NCI-H2081 (cell line): ENCODE measurements at regions not wholly inside any gene's neighbourhood (a gene's known extent, or its start where the extent isn't known, plus 50 kb on each side); places are given as distances from the start of the nearest gene placed in this dataset.

ENCODE experiments used
- DNase-seq, 2 experiments: peaks; one replicate each; lab custom pipeline; 2025; lab: John Stamatoyannopoulos, UW

DNA sequence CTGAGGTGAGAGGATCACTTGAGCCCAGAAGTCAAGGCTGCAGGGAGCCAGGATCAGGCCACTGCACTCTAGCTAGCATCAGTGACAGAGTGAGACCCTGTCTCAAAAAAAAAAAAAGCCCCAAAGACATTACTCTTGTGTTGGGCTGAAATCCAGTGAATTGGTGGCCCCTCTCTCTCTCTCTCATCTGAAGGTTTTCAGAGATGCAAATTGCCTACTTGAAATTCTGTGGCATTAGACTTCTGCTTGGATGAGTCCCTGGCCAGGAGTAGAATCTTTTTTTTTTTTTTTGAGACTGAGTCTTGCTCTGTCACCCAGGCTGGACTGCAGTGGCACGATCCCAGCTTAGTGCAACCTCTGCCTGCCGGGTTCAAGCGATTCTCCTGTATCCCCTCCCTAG, 112.0 kb upstream of the ATF7IP start:
- no peak for DNase-seq

DNA sequence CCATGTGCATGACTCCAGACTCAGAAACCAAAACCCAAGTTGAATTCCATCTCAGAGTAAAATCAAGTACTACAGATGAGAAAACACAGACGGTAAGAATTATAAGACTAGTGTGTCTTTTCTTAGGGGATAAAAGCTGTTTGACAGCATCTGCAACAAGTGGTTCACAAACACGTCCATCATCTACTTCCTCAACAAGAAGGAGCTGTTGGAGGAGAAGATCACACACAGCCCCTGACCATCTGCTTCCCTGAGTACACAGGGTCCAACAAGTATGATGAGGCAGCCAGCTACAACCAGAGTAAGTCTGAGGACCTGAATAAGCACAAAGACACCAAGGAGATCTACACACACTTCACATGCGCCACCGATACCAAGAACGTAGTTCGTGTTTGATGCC, 110.7 kb upstream of the ATF7IP start:
- no peak for DNase-seq

DNA sequence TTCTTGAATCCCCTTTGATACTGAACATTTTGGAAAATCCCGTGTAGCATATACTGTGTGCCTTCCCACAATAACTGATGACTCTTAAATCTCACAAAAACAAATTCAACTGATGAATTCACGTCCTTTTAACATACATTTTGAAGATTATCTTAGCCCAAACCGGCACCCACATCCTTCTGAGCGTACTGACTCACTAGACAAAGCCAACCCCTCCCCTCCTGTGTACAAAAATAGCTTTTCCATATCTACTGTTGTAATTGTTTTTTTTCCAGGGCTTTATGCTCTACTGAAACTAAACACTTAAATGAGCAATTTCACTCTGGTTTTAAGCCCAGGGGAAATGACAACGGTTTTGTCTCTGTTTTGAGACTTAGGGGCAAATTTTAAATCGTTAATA, 109.4 kb upstream of the ATF7IP start:
- no peak for DNase-seq

DNA sequence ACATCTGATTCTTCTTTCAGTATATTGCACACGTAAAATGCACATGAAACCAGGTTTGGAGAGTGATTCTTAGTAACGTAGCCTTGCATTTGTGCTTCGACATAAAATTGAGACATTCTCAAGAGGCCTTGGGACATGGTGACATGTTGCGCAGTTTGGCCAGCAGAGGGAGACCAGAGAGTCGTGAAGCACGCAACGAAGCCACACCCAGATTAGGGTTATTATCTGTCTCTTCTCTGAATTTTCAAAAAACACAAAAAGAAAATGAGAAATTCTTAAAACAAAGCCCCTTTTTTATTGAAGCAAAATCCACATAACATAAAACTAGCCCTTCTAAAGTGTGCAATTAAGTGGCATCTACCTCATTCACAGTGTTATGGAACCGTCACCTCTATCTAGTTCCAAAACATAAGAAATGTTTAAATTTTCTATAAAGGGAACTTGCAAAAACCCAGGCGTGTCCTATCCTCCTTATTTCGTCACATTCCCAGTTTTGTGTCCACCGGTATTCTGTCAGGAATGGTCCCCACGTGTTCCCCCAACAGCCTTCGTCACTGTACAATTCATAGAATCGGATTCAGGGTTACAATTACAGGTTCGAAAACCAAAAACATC, 108.8 kb upstream of the ATF7IP start:
- DNase-seq = peak; percentile 59 to 60

DNA sequence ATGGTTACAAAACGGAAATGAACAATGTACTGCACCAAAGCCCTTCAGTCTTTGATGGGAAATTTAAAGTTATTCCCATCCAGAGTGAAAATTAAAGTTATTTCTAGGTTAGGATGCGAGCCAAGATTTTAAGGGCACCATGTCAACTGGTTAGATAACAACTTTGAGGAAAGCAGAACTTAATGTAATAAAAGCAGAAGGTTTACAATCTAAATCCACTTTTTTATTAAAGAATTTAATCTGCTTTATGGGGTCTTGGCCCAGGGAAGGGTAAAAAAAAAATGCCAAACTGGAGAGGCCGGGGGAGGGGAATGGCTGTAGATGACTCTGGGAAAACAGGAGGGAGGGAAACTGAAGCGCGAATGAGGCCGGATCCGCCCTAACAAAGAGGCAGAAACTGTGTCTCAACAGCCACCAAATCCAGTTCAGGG, 108.2 kb upstream of the ATF7IP start:
- no peak for DNase-seq

DNA sequence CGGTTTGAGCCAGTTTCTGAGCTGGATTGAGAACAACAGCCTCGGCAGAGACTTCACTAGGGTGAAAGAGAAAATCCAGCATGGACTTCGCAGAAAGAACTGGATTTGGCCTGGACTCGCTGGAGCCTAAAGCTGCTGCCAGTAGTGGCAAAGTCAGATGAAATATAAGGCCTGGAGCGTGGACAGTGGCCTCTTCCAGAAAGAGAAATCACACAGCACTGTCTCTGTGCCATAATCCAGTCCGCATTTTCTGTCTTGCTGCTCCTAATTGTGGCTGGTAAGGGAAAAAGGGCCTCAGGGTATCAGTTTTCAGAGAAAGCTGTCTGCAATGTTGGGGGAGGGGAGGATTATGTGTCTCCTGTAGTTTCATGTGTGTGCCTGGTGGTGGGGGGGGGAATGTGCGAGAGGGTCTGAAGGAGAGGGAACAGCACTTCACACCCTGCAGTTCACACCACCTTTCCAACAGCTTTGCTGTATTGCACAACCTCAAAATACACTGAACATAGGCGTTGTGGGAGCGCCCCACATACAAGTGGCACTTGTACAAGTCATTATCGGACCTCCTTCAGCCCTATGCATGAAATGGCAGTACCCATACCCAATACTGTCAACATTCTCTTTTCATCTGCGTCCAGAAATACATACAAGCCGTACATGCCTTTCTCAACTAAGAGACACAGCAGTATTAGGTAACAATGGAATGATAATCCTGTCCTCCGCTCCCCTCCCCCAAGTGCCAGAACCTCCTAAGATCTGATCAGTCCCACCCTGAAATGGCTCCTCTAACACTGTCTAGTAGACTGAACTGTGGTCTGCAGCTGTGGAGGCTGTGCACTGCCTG, 107.5 kb upstream of the ATF7IP start:
- peak; percentile 90 to 94 for DNase-seq

DNA sequence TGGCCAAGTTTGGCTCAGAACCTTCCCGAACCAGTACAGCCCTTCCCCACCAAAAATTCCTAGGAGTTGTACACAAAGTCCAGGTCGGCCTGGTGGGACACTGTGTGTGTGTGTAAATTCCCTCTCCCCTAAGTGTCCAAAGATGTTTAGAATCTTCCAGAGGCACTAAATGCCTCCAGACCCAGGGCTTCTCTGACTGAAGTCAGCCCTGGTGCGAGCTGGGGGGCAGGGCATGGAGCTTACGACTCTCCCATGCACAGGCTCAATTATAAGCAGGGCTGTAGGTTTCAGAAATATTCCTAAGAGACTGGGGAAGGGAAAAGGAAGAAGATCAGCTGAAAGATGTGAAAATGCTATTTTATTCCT, 106.9 kb upstream of the ATF7IP start:
- no peak for DNase-seq

DNA sequence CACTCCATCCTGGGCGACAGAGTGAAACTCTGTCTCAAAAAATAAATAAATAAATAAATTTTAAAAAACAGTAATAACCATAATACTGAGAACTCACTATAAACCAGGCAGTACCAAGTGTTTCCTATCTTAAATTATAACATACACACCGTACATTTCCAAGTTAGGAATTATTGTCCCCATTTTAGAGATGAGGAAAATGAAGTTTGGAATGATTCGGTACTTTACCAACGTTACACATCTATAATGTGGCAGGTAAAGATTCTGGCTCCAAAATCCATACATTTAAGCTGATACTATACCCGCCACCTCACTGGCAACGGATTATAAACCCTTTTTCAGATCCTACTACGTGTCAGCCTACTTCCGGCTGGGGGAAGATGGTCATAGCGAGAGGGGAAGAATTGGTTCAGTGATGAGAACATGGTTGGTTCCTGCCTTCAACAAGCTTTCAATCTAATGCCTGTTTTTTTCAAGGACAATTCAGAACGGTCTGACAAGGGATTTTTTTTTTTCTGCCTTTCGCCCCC, 105.9 kb upstream of the ATF7IP start:
- DNase-seq = no peak

DNA sequence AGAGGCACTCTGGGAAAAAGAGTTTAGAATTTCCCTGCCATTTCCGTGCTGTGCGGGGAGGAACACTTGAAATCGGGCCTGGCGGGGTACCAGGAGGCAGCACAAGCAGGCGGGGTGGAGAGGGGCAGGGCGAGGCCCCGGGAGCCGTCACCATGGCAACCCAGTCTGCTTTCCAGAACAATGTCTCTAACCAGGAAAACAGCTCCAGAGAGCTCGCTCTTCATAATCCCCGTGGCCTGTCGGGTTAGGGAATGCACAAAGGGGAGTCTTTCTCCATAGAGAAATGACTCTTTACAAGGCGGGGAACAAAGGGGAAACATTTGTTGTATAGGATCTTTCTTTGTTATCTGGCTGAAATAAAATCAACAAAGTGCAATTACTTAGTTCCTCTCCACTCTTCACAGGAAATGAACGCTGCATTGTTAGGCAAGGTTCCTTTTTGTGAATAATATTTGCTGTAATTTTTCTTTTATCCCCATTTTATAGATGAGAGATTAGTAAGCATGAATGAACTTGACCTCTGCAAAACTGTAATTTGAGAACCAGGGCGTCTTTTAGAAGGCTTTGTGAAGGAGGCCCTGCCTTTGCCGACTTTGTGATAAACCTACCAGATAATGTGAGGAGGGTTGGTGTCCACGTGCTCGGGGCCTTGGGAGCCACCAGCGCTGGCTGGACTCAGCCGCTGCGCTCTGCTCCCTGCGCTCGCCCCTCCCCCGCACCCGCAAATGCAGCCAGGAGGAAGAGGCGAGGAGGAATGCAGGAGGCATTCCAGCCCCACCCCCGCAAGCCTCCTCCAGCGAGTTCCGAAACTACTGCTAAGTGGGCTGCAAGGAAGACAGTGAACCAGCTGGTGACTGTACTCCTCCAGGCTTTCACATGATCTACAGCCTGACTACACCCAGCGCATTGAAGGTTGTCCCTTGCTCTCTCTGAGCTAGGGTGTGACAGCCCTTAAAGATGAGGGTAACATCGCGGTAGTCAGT, 105.2 kb upstream of the ATF7IP start:
- peak; percentile 71 to 79 for DNase-seq

DNA sequence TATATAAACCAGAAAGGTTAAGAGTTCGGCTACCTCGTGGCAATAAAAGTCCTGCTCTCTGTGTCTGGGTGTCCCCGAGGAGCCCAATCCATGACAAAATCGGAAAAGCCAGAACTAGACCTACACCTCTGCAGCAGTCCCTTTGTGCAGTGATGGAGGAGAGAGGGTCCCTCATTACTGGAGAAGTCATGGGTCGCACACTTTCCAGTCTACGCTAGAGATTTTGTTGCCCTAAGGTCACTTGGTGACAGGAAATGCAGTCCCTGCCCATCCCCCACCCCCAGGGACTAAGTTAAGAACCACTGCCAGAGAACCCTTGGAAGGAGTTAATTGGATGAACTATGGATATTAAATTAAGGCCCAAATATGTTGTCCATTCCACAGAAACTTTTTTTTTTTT, 104.4 kb upstream of the ATF7IP start:
- DNase-seq = no peak

DNA sequence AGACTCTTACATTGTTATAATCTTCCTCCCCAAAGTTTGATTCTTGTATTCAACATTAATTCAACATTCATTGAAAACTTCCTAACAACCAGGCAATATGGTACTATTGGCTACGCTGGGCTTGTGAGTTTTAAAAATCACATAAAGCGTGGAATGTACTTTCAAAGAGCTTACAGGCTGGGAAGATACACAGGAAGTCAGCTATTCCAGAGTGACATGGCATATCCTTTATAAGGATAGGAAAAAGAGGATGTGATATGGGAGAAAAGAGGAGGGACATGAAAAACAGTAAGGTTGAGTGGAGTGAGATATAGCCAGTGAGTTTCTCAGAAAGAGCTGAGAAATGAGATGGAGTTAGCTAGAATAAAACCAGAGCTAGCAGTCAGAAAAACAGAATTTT, 103.6 kb upstream of the ATF7IP start:
- DNase-seq = no peak

DNA sequence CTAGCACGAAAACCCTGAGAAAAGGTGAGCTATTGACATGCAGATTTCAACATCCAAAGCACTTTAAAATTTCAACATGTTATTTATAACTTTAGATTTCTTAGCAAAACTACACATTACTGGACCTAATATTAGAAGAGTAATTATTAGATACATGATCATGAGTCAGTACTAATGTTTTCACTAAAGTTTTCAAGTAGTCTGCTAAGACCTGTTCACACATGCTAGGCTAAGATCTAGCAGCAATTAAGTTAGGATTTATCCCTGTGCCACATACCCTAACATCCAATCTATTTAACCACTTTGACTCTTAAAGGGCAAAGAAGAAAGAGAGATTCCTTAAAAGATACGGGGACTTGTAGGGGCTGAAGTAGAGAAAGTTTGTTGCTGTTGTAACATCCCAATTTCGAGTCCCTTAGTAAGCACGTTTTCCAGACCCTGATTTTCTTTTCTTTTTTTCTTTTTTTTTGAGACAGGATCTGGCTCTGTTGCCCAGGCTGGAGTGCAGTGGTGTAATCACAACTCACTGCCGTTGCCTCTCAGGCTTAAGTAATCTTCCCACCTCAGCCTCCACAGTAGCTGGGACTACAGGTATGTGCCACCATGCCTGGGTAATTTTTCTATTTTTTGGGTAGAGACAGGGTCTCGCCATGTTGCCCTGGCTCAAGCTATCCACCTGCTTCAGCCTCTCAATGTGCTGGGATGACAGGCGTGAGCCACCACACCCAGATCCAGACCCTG, 102.5 kb upstream of the ATF7IP start:
- DNase-seq = no peak

DNA sequence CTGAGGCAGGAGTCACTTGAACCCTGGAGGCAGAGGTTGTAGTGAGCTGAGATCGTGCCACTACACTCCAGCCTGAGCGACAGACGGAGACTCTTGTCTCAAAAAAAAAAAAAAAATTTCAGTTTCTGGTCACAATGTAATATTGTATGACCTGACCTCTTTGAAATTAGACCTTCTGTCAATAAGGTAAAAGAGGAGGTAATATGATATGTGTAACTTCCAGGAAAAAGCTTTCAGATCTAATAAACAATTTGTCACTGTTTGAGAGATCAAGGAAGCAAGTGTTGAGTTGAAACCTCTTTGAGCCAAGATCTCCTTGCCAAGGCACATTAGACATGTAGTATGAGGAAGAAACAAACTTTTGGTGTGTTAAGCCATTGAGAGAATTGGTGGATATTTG, 101.7 kb upstream of the ATF7IP start:
- no peak for DNase-seq

DNA sequence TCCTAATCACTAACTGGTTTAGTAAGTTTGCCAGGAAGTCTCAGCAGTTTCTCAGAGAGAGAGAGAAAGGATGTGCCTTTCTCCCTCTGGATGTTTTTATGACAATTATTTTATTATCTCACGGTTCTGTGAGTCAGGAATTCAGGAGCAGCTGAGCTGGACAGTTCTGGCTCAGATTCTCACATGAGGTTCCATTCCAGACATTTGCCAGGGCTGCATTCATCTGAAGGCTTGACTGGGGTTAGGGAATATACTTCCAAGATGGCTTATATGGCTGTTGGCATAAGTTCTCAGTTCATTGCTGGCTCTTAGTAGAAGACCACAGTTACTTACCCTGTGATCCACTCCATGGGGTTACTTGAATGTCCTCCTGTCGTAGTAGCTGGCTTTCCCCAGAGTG, 101.2 kb upstream of the ATF7IP start:
- DNase-seq = no peak

DNA sequence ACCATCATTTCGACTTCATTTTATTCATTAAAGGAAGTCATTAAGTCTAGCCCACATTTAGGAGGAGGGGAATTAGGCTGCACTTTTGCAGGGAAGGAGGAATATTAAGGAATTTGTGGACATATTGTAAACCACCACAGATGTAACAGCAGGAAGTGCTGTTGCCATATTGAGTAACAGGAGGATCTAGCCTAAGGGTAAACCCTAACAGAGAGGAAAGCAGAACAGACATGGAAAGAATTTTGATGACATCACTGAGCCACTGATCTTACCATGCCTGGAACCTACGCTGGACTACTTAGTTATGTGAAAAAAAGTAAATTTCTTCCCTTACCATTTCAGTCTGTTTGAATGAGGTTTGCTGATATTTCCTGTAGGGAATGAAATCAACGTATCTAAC, 100.7 kb upstream of the ATF7IP start:
- DNase-seq = no peak

DNA sequence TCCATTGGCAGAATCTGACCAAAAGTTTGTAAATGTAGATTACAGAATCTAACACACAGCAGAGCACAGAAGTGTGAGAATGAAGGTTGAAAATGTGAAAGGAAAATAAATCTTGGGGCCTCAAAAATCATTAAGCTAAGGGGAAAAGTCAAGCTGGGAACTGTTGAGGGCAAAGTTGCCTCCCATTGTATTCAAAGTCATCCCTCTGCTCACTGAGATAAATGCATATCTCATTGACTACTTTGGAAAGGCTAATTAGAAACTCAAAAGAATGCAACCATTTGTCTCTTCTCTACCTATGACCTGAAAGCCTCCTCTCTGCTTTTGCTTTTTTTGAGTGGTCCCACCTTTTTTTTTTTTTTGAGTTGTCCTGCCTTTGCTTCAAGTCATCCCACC, 97.4 kb upstream of the ATF7IP start:
- DNase-seq = no peak

DNA sequence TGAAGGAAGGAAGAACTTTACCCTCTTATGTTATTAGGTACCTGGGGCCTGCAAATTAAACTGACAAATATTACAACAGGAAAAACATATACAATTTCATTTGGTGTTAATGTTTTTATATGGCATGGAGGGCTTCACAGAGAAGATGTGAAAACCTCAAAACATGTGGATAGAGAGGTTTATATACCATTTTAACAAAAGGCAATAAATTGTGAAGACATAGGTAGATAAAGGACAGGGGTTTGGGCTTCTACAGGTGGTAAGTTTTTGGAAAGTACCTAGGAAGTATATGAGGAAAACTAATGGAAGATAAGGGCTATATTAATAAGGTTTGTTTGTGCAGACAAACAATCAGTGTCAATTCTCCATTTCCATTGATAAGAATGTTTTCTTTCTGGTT, 95.1 kb upstream of the ATF7IP start:
- no peak for DNase-seq

DNA sequence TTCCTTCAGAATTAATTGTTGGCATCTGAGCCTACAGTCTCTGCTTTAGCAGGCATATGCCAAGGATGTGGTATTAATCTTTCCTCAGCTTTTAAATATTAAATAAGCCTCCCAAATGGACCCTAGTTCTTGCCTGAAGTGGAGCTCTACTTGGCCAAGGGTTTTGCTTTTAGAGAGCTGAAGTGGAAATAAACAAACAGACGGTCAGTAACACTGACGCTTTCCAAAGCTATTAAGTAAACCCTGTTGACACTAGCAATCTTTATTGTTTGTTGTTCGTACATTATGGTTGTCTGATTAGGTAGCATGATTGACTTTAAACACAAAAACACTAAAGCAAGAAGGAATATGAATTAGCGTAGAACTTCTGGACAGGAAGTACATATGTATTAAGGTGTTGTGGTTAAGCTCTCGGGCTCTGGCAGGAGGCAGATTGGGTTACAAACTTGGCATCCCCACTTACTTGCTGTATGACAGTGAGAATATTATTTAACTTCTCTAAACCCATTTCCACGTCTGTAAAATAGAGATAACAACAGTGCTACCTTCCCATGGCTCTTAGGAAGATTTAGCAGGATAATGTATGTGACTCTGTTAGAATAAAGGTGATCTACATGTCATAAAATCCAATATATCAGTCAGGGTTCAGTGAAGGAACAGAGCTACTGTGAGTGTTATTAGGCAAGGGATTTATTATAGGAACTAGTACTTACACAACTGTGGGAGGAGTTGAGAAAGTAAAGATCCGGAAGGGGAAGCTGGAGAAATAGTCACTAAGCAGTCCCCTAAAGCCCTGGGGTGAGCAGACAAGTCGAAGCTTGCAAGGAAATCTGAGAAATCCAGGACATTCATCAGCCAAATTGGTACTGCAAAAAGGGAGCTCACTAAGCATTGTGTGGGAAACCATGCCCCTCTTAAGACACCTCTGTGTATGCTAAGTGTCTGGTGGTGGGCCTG, 92.2 kb upstream of the ATF7IP start:
- peak; percentile 17 to 65 for DNase-seq

DNA sequence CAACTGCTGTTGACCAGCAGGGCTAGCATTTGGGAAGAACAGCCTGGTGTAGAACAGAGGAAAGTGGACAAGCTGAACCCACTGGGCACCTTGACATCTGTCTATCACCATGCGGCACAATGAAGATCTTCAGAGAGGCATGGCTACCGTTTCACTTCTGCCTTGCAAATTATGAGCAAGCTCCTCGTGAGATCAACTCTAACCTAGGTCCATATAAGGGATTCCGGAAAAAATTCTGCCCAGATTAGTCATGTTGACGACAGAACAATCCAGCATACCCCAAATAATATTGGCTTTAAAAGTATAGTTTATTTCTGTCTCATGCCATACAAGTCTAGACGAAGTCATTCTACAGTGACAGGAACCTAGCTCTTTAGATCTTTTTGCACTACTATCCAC, 91.6 kb upstream of the ATF7IP start:
- no peak for DNase-seq

DNA sequence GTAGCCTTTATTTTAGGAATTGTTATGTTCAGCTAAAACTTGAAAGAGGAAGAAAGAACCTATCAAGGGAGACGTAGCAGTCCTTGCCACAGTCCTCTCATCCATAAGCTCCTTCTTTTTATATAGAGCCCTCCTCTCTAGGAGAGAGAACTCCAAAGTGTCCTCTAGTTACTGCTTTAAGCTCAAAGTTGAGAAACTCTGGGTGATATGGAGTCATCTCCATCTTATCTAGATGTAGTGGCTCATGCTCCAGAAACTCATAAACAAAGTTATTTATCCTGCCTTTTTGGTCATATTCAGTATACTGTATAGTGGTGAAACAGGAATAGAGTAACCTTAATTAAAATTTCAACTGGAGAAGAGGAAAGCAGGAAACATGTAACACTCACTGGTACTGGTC, 90.4 kb upstream of the ATF7IP start:
- DNase-seq = no peak

DNA sequence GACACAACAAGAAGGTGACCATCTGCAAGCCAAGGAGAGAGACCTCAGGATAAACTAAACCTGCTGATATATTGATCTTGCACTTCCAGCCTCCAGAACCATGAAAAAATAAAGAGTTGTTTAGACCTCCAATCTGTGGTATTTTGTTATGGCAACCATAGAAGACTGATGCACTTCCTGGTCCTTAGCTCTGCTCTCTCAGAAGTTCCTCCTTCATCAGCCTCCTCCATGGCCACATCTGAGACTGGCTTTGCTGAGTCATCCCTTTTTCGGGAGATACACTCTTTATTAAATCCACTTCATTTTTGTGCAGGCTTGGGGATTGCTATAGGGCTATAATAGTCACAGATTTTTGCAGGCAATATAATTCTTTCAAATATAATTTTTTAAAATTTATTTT, 89.6 kb upstream of the ATF7IP start:
- no peak for DNase-seq
